SU-DHL-6 (cell line): ENCODE measurements at regions not wholly inside any gene's neighbourhood (a gene's known extent, or its start where the extent isn't known, plus 50 kb on each side); places are given as distances from the start of the nearest gene placed in this dataset.

Experiments used
- H2AFZ ChIP-seq: fragments of 200-600 bp; sonication (generic); 2 replicates; pipeline ENCODE4 v1.6.1; 2014; ENCODE audit warnings: low read depth, mild to moderate bottlenecking, moderate library complexity, mixed read lengths, antibody characterized with exemption, low read length; ENCODE audit not compliant: severe bottlenecking
- H3F3A ChIP-seq: fragments of 200-600 bp; shearing (Covaris generic); 2 replicates; pipeline ENCODE4 v1.6.0; 2016; ENCODE audit warnings: antibody characterized with exemption, mild to moderate bottlenecking; ENCODE audit not compliant: insufficient read depth
- H3K27ac ChIP-seq: fragments of 200-600 bp; sonication (generic); 2 replicates; pipeline ENCODE4 v1.5.1; 2016; ENCODE audit warnings: low read depth, mild to moderate bottlenecking, low read length, moderate library complexity, mixed read lengths
- H3K27me3 ChIP-seq: fragments of 200-600 bp; sonication (generic), shearing (Covaris generic); 2 replicates; pipeline ENCODE4 v1.6.0; 2014; ENCODE audit warnings: mild to moderate bottlenecking, low read length
- H3K36me3 ChIP-seq: fragments of 200-600 bp; sonication (generic); 2 replicates; pipeline ENCODE4 v1.6.1; 2014; ENCODE audit warnings: mild to moderate bottlenecking, low read length, mixed read lengths
- H3K4me2 ChIP-seq: fragments of 300-600, 200-600 bp; shearing (Covaris generic), sonication (generic); 2 replicates; pipeline ENCODE4 v1.6.0; 2014; ENCODE audit warnings: low read length, low read depth, mild to moderate bottlenecking; ENCODE audit not compliant: poor library complexity, severe bottlenecking
- H3K4me3 ChIP-seq: fragments of 200-600 bp; sonication (generic); 2 replicates; pipeline ENCODE4 v1.5.1; 2014; ENCODE audit warnings: antibody characterized with exemption, low read length, mild to moderate bottlenecking, mixed read lengths; ENCODE audit not compliant: insufficient read depth, poor library complexity, severe bottlenecking
- H3K79me2 ChIP-seq: fragments of 200-600 bp; sonication (generic); 2 replicates; pipeline ENCODE4 v1.6.1; 2014; ENCODE audit warnings: mild to moderate bottlenecking, low read length, moderate library complexity; ENCODE audit not compliant: insufficient read depth
- H3K9ac ChIP-seq: fragments of 200-600 bp; sonication (generic); 2 replicates; pipeline ENCODE4 v1.7.0; 2014; ENCODE audit warnings: mild to moderate bottlenecking, low read length
- H3K9me2 ChIP-seq: fragments of 200-600 bp; sonication (generic); replicated peaks from 2 replicates; pipeline ENCODE4 v1.6.1; 2014; ENCODE audit warnings: low read length; ENCODE audit not compliant: insufficient read depth
- H3K9me3 ChIP-seq: fragments of 200-600 bp; sonication (generic); 2 replicates; pipeline ENCODE4 v1.6.1; 2014; ENCODE audit warnings: low read length, mixed read lengths; ENCODE audit not compliant: insufficient read depth
- H4K20me1 ChIP-seq: fragments of 200-600 bp; sonication (generic); 2 replicates; pipeline ENCODE4 v1.6.1; 2014; ENCODE audit warnings: low read depth, mild to moderate bottlenecking, antibody characterized with exemption, low read length, moderate library complexity, mixed read lengths
- EZH2phosphoT487 ChIP-seq: fragments of 200-600 bp; sonication (generic), shearing (Covaris generic); conservative IDR thresholded peaks from 2 replicates; pipeline ENCODE4 v1.6.1; 2018; ENCODE audit warnings: mild to moderate bottlenecking, antibody characterized with exemption, low read length, moderate library complexity, mixed read lengths
- TF ChIP-seq, protein P1 (sequence below): fragments of 200-600 bp; sonication (generic); IDR thresholded peaks from one replicate; pipeline ENCODE4 v1.5.1; 2017; ENCODE audit warnings: antibody characterized with exemption, mild to moderate bottlenecking, low read length, moderate library complexity; ENCODE audit not compliant: insufficient read depth, poor library complexity, severe bottlenecking

DNA sequence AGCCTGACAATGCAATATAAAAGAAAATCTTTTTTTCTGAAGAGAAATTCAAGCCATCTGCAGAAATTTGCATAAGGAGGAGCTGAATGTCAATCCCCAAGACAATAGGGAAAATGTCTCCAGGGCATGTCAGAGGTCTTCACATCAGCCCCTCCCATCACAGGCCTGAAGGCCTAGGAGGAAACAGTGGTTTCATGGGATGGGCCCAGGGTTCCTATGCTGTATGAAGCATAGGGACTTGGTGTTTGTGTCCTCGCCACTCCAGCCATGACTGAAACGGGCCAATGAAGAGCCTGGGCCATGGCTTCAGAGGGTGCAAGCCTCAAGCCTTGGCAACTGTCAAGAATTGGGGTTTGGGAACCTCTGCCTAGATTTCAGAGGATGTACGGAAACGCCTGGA, 883.5 kb downstream of the UQCRFS1 start:
- Histone ChIP-seq H3K9me2 (no peaks in the 10 kb centered on the region), H3K9ac (no peak overlapping the region), H3K4me3 (no peak overlapping the region), H3K4me2 (no peak overlapping the region), H3F3A (no peaks in the 10 kb centered on the region), H3K36me3 (no peaks in the 10 kb centered on the region), H3K27me3 (no peaks in the 10 kb centered on the region), H2AFZ (no peak overlapping the region), H3K79me2 (no peaks in the 10 kb centered on the region), H3K27ac (no peak overlapping the region), H3K9me3 (no peaks in the 10 kb centered on the region), H4K20me1 (no peaks in the 10 kb centered on the region)
- TF ChIP-seq, protein P1, sequence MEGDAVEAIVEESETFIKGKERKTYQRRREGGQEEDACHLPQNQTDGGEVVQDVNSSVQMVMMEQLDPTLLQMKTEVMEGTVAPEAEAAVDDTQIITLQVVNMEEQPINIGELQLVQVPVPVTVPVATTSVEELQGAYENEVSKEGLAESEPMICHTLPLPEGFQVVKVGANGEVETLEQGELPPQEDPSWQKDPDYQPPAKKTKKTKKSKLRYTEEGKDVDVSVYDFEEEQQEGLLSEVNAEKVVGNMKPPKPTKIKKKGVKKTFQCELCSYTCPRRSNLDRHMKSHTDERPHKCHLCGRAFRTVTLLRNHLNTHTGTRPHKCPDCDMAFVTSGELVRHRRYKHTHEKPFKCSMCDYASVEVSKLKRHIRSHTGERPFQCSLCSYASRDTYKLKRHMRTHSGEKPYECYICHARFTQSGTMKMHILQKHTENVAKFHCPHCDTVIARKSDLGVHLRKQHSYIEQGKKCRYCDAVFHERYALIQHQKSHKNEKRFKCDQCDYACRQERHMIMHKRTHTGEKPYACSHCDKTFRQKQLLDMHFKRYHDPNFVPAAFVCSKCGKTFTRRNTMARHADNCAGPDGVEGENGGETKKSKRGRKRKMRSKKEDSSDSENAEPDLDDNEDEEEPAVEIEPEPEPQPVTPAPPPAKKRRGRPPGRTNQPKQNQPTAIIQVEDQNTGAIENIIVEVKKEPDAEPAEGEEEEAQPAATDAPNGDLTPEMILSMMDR, result no peak
- TF ChIP-seq EZH2phosphoT487, result no peak

DNA sequence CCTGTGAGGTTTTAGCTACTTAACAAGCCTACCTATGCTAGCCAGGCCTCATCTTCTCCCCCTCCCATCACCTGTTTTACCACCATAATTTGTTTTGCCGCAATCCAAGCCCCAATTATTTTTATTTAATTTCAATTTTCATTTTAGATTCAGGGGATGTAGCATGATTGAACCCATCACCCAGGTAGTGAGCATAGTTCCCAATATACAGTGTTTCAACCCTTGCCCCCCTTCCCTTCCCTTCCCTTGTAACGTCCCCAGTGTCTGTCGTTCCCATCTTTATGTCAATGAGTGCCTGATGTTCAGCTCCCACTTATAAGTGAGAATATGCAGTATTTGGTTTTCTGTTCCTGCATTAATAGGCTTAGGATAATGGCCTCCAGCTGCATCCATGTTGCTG, 885.0 kb downstream of the UQCRFS1 start:
- Histone ChIP-seq H3K79me2 (no peaks in the 10 kb centered on the region), H3K36me3 (no peaks in the 10 kb centered on the region), H3K27ac (no peak overlapping the region), H3K9ac (no peak overlapping the region), H4K20me1 (no peaks in the 10 kb centered on the region), H3K4me3 (no peak overlapping the region), H3K9me2 (no peaks in the 10 kb centered on the region), H3K4me2 (no peak overlapping the region), H3F3A (no peaks in the 10 kb centered on the region), H2AFZ (no peak overlapping the region), H3K9me3 (no peaks in the 10 kb centered on the region), H3K27me3 (no peaks in the 10 kb centered on the region)
- no peak for TF ChIP-seq EZH2phosphoT487
- TF ChIP-seq, protein P1, result no peak

DNA sequence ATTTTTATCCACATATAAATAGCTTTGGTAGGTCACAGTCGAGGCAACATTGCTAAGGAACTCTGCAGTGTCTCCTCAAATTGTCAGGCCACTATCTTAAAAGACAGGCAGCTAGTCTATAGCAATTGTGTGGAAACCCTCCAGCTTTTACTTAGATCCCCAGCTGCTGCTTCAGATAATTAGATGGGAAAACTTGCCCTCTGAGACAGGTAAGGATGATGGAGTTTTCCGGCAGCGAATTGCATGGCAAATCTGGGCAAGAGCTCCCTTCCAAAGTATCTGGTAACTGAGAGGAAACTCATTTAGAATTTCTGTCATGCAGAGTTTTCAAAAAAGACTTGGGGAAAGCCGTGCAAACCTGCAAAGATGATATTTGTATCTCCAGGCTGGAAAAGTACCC, 886.2 kb downstream of the UQCRFS1 start:
- Histone ChIP-seq H3K27me3 (no peaks in the 10 kb centered on the region), H3K79me2 (no peaks in the 10 kb centered on the region), H3K9me3 (no peaks in the 10 kb centered on the region), H3K9ac (no peak overlapping the region), H3K9me2 (no peaks in the 10 kb centered on the region), H2AFZ (no peak overlapping the region), H3F3A (no peaks in the 10 kb centered on the region), H3K4me3 (no peak overlapping the region), H3K4me2 (no peak overlapping the region), H3K36me3 (no peaks in the 10 kb centered on the region), H4K20me1 (no peaks in the 10 kb centered on the region), H3K27ac (no peak overlapping the region)
- TF ChIP-seq EZH2phosphoT487, result no peak
- TF ChIP-seq, protein P1, result no peak
